Right lobe of liver (tissue), 4 donors: ENCODE measurements at regions not wholly inside any gene's neighbourhood (a gene's known extent, or its start where the extent isn't known, plus 50 kb on each side); places are given as distances from the start of the nearest gene placed in this dataset.

Experiments
- CTCF ChIP-seq, 4 donors: fragments of 200-600 bp in 3 of 4; fragments of 450-650 bp in 1 of 4; IDR thresholded peaks; one replicate each; pipeline versions ENCODE4 v1.5.1 to v1.8.0; 2016 to 2022; ENCODE audit warnings: antibody characterized with exemption in 4 of 4, mild to moderate bottlenecking in 2 of 4
- POLR2A ChIP-seq: fragments of 450-650 bp; IDR thresholded peaks from one replicate; pipeline ENCODE4 v1.6.1; 2017; ENCODE audit warnings: antibody characterized with exemption, mild to moderate bottlenecking
- donor health status: DM: no; HTN: no; CAD: no.
- donor health status: DM: no; HTN: no; CAD: no.
- donor health status: DM: no; HTN: yes; CAD: no.

DNA sequence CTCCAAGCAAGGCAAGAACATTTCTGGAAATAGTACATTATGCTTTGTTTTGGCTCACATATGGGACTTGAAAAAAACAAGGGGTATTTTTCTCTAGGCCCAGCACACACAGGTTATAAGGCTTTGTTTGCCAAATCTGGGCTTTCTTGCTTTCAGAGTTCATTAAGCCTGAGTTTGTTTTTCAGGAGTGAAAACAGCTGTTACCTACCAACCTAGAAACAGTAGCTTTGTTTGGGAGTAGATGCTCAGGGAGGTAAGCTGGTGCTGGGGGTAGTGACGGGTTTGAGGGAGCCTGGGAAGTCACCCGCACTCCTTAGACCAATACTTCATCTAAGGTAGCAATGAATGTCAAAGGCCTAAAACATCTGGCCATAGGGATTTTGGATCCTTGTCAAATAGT lies 241.2 kb downstream of the KBTBD8 start:
- no peak for TF ChIP-seq CTCF (IDR thresholded peaks at IDR 0.05)
- TF ChIP-seq POLR2A = no peak
